DOHH2 (cell line): ENCODE measurements at regions not wholly inside any gene's neighbourhood (a gene's known extent, or its start where the extent isn't known, plus 50 kb on each side); places are given as distances from the start of the nearest gene placed in this dataset.
A peak's percentile ranks its signal among the peaks of the same experiment; 100 is the strongest.

Experiments used
- H3F3A ChIP-seq: fragments of 200-600 bp; sonication (generic), shearing (Covaris generic); 2 replicates; pipeline ENCODE4 v1.6.0; 2016; ENCODE audit warnings: antibody characterized with exemption, mild to moderate bottlenecking; ENCODE audit not compliant: control insufficient read depth, insufficient read depth
- H3K27ac ChIP-seq: fragments of 200-600 bp; sonication (generic); 2 replicates; pipeline ENCODE4 v1.5.1; 2014; ENCODE audit warnings: low read depth, mild to moderate bottlenecking, low read length, moderate library complexity
- H3K27me3 ChIP-seq: fragments of 200-600 bp; sonication (generic); 2 replicates; pipeline ENCODE4 v1.6.1; 2014; ENCODE audit warnings: mild to moderate bottlenecking, low read length, mixed read lengths; ENCODE audit not compliant: control insufficient read depth
- H3K36me3 ChIP-seq: fragments of 200-600 bp; sonication (generic); 2 replicates; pipeline ENCODE4 v1.6.1; 2014; ENCODE audit warnings: mild to moderate bottlenecking, low read length, moderate library complexity, mixed read lengths; ENCODE audit not compliant: control insufficient read depth
- H3K4me1 ChIP-seq: fragments of 200-600 bp; sonication (generic); 2 replicates; pipeline ENCODE4 v1.6.1; 2014; ENCODE audit warnings: mild to moderate bottlenecking, low read length, mixed read lengths; ENCODE audit not compliant: control insufficient read depth
- H3K4me2 ChIP-seq: fragments of 200-600 bp; sonication (generic); 2 replicates; pipeline ENCODE4 v1.6.0; 2014; ENCODE audit warnings: mild to moderate bottlenecking, low read length, moderate library complexity
- H3K4me3 ChIP-seq: fragments of 200-600 bp; sonication (generic); 2 replicates; pipeline ENCODE4 v1.5.1; 2014; ENCODE audit warnings: mild to moderate bottlenecking, low read length, mixed read lengths
- H3K79me2 ChIP-seq: fragments of 200-600 bp; sonication (generic); 2 replicates; pipeline ENCODE4 v1.6.1; 2014; ENCODE audit warnings: mild to moderate bottlenecking, low read length, mixed read lengths; ENCODE audit not compliant: control insufficient read depth
- H3K9me2 ChIP-seq: fragments of 200-600 bp; sonication (generic); replicated peaks from 2 replicates; pipeline ENCODE4 v1.6.1; 2014; ENCODE audit warnings: mild to moderate bottlenecking, low read length, mixed read lengths; ENCODE audit not compliant: control insufficient read depth
- H3K9me3 ChIP-seq: fragments of 200-600 bp; sonication (generic); 2 replicates; pipeline ENCODE4 v1.6.1; 2014; ENCODE audit warnings: antibody characterized with exemption, low read length, mixed read lengths; ENCODE audit not compliant: control insufficient read depth, insufficient read depth
- H4K20me1 ChIP-seq: fragments of 200-600 bp; sonication (generic); 2 replicates; pipeline ENCODE4 v1.6.0; 2014; ENCODE audit warnings: low read depth, mild to moderate bottlenecking, antibody characterized with exemption, low read length, moderate library complexity; ENCODE audit not compliant: control insufficient read depth, insufficient read depth
- EZH2phosphoT487 ChIP-seq: fragments of 200-600 bp; sonication (generic); IDR thresholded peaks from 2 replicates; pipeline ENCODE4 v1.6.1; 2017; ENCODE audit warnings: borderline replicate concordance, mild to moderate bottlenecking, antibody characterized with exemption, low read length, moderate library complexity, mixed read lengths
- TF ChIP-seq, protein P1 (sequence below): fragments of 200-600 bp; sonication (generic); IDR thresholded peaks from one replicate; pipeline ENCODE4 v1.5.1; 2014; ENCODE audit warnings: antibody characterized with exemption, mild to moderate bottlenecking, low read depth, low read length; ENCODE audit not compliant: poor library complexity, severe bottlenecking

DNA sequence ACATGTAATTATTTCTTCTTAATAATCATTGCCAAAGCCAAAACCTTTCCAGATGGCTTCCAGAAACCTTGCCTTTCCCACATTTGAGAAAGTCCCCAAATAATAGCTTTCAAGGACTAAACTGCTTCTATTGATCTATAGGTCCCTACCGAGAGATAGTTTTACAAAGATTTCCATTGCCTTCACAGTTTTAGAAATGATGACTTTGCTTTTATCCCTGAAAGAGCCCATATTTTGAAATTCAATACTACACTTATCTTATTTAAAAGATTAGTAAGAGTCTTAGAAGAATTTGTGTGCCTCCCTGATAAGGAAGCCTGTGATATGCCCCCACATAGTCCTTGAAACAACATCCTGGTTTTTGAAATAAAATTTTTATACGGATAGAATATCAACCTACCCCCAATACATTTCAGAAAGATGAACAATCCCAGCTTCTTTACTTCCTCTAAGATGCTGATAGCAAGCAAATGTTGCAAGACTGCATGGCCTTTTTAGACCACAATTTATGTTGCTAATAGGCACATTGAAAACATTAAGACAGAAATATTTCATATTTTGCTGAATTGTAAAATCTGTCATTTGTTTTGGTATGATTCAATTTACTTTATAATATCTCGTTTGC lies 146.3 kb downstream of the TMCO5A start:
- Histone ChIP-seq H3K36me3 (0 out of 2 replicates have a peak, but pooled peaks cover 5% of the 10 kb centered on the region), H3K79me2 (no peaks in the 10 kb centered on the region), H3K4me2 (no peak overlapping the region), H3F3A (no peaks in the 10 kb centered on the region; the same call in 1 of the 2 replicates), H3K4me3 (no peak overlapping the region), H3K9me2 (no peaks in the 10 kb centered on the region), H3K4me1 (peaks cover 63% of the 10 kb centered on the region), H4K20me1 (peaks cover 2% of the 10 kb centered on the region; the same call in 1 of the 2 replicates), H3K27ac (no peak overlapping the region), H3K9me3 (no peaks in the 10 kb centered on the region), H3K27me3 (peaks cover 21% of the 10 kb centered on the region)
- TF ChIP-seq, protein P1, sequence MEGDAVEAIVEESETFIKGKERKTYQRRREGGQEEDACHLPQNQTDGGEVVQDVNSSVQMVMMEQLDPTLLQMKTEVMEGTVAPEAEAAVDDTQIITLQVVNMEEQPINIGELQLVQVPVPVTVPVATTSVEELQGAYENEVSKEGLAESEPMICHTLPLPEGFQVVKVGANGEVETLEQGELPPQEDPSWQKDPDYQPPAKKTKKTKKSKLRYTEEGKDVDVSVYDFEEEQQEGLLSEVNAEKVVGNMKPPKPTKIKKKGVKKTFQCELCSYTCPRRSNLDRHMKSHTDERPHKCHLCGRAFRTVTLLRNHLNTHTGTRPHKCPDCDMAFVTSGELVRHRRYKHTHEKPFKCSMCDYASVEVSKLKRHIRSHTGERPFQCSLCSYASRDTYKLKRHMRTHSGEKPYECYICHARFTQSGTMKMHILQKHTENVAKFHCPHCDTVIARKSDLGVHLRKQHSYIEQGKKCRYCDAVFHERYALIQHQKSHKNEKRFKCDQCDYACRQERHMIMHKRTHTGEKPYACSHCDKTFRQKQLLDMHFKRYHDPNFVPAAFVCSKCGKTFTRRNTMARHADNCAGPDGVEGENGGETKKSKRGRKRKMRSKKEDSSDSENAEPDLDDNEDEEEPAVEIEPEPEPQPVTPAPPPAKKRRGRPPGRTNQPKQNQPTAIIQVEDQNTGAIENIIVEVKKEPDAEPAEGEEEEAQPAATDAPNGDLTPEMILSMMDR = no peak
- TF ChIP-seq EZH2phosphoT487 = no peak

DNA sequence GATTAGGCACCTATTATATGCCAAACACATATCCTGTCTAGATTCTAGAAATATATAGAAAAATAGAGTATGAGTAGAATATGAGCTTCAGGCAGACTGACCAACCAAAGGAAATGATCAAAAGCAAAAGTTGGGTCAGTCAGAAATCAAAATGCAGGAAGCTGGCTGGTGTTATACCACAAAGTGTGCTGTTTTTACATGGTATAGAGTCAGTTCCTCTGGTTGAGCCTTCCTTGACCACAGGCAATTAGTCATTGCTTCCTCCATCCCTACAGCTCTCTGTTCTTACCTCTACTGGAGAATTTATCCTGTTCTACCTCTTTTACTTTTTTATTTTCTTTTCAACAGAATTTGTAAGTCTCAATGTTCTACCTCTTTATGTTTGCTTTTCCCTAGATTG lies 149.8 kb downstream of the TMCO5A start:
- Histone ChIP-seq H3K9me2 (no peaks in the 10 kb centered on the region), H3K9me3 (no peaks in the 10 kb centered on the region), H3K27me3 (peaks cover 50% of the 10 kb centered on the region), H3F3A (no peaks in the 10 kb centered on the region), H3K4me2 (peak overlapping the region; percentile 47; the same call in 1 of the 2 replicates), H3K4me3 (no peak overlapping the region), H3K27ac (no peak overlapping the region), H4K20me1 (peaks cover 5% of the 10 kb centered on the region; the same call in 1 of the 2 replicates), H3K4me1 (peaks cover 36% of the 10 kb centered on the region), H3K79me2 (no peaks in the 10 kb centered on the region), H3K36me3 (no peaks in the 10 kb centered on the region)
- TF ChIP-seq, protein P1 = no peak

DNA sequence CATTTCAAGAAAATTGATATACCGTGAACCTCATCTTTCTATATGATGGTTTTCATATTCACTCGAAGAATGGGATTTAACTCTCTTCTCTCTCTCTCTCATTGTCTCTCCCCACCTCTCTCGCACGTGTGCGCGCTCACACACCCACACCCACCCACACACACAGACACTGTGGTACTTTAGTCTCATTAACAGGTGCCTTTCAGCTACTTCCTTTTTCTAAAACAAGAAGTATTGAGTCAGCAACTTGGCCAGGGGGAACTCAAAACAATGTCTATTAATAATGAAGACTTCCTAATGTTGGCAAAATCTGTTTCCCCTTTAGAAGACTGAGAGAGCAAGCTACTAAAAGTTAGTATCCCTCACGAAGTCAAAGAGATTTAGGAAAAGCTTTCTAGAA lies 150.7 kb downstream of the TMCO5A start:
- Histone ChIP-seq H3K9me2 (no peaks in the 10 kb centered on the region), H3K4me3 (peak overlapping the region; percentile 23; the same call in 1 of the 2 replicates), H3K27me3 (peaks cover 55% of the 10 kb centered on the region), H3K4me2 (peak overlapping the region; percentile 47), H3K9me3 (no peaks in the 10 kb centered on the region), H3F3A (no peaks in the 10 kb centered on the region), H3K27ac (no peak overlapping the region), H3K36me3 (no peaks in the 10 kb centered on the region), H3K4me1 (peaks cover 27% of the 10 kb centered on the region), H4K20me1 (peaks cover 5% of the 10 kb centered on the region; the same call in 1 of the 2 replicates), H3K79me2 (no peaks in the 10 kb centered on the region)
- TF ChIP-seq, protein P1 = no peak
